CD8-positive, alpha-beta memory T cell (primary cell): ENCODE measurements at regions not wholly inside any gene's neighbourhood (a gene's known extent, or its start where the extent isn't known, plus 50 kb on each side); places are given as distances from the start of the nearest gene placed in this dataset.

ENCODE experiments used
- CTCF ChIA-PET: fragments of 350-600 bp; sonication (Branson Sonifier 250); formaldehyde crosslinking; loops from one replicate; lab custom pipeline; 2021; ENCODE audit warnings: antibody characterized with exemption; lab: Charles Lee
- POLR2A ChIA-PET: fragments of 350-600 bp; sonication (Branson Sonifier 250); formaldehyde crosslinking; loops from one replicate; lab custom pipeline; 2021; ENCODE audit warnings: antibody characterized with exemption; lab: Charles Lee
- DNase-seq, 5 donors: peaks; one replicate each; pipeline versions ENCODE4 v3.0.0 to v3.0.0-alpha.2; 2020 to 2022; ENCODE audit warnings: mixed read lengths in 1 of 5
- H3K27ac ChIP-seq: one replicate; pipeline ENCODE4 v1.7.0; 2013; ENCODE audit warnings: low read depth, mild to moderate bottlenecking, low read length, moderate library complexity
- H3K27me3 ChIP-seq: 2 replicates; pipeline ENCODE4 v1.7.0; 2013; ENCODE audit warnings: low read length, mild to moderate bottlenecking; ENCODE audit not compliant: insufficient read depth, poor library complexity, severe bottlenecking
- H3K36me3 ChIP-seq: 2 replicates; pipeline ENCODE4 v1.7.0; 2013; ENCODE audit warnings: mild to moderate bottlenecking, low read length, moderate library complexity; ENCODE audit not compliant: insufficient read depth
- H3K4me1 ChIP-seq: 2 replicates; pipeline ENCODE4 v1.7.0; 2013; ENCODE audit warnings: mild to moderate bottlenecking, low read length, moderate library complexity; ENCODE audit not compliant: insufficient read depth
- H3K4me3 ChIP-seq: 2 replicates; pipeline ENCODE4 v1.7.0; 2013; ENCODE audit warnings: mild to moderate bottlenecking, low read length
- H3K9me3 ChIP-seq: 2 replicates; pipeline ENCODE4 v1.7.0; 2013; ENCODE audit warnings: mild to moderate bottlenecking, low read length
- H3K27ac Mint-ChIP-seq, 8 donors: one replicate each; pipeline ENCODE4 v1.8.0; 2020 to 2021; ENCODE audit warnings: mixed read lengths in 8 of 8, mild to moderate bottlenecking in 6 of 8, inconsistent platforms in 3 of 8, moderate library complexity in 3 of 8
- H3K27me3 Mint-ChIP-seq, 2 donors: one replicate each; pipeline ENCODE4 v1.8.0; 2020 to 2021; ENCODE audit warnings: mixed read lengths in 2 of 2, mild to moderate bottlenecking in 1 of 2, moderate library complexity in 1 of 2
- H3K36me3 Mint-ChIP-seq, 3 donors: one replicate each; pipeline ENCODE4 v1.8.0; 2020 to 2021; ENCODE audit warnings: mixed read lengths in 3 of 3, inconsistent platforms in 1 of 3, mild to moderate bottlenecking in 1 of 3
- H3K4me1 Mint-ChIP-seq, 3 donors: one replicate each; pipeline ENCODE4 v1.8.0; 2020 to 2021; ENCODE audit warnings: mixed read lengths in 3 of 3, inconsistent platforms in 1 of 3, mild to moderate bottlenecking in 1 of 3
- H3K4me3 Mint-ChIP-seq, 7 donors: one replicate each; pipeline ENCODE4 v1.8.0; 2020 to 2021; ENCODE audit warnings: mixed read lengths in 7 of 7, mild to moderate bottlenecking in 6 of 7, moderate library complexity in 4 of 7, inconsistent platforms in 2 of 7
- H3K9me3 Mint-ChIP-seq, 5 donors: one replicate each; pipeline ENCODE4 v1.8.0; 2020 to 2022; ENCODE audit warnings: mixed read lengths in 5 of 5, mild to moderate bottlenecking in 3 of 5, moderate library complexity in 2 of 5, inconsistent platforms in 1 of 5

- Mint-ChIP-seq H3K4me3 (no peak overlapping the region), H3K36me3 (peaks cover 0 to 1% (median 0%) of the 10 kb centered on the region in 3 donors), H3K4me1 (no peaks in the 10 kb centered on the region), H3K9me3 (peaks cover 0 to 2% (median 0%) of the 10 kb centered on the region in 5 donors), H3K27me3 (peaks cover 13 to 60% of the 10 kb centered on the region in 2 donors), H3K27ac (no peak overlapping the region)
- ChIA-PET CTCF (no interaction called here), POLR2A (no interaction called here)
- Histone ChIP-seq H3K9me3 (no peaks in the 10 kb centered on the region), H3K27me3 (no peaks in the 10 kb centered on the region), H3K4me1 (no peaks in the 10 kb centered on the region), H3K4me3 (no peak overlapping the region), H3K27ac (no peak overlapping the region), H3K36me3 (no peaks in the 10 kb centered on the region)
- no peak for DNase-seq
These were observed 124.3 kb upstream of the TSHZ2 start for GRCh38 chr20:52847731-52848359.

DNA sequence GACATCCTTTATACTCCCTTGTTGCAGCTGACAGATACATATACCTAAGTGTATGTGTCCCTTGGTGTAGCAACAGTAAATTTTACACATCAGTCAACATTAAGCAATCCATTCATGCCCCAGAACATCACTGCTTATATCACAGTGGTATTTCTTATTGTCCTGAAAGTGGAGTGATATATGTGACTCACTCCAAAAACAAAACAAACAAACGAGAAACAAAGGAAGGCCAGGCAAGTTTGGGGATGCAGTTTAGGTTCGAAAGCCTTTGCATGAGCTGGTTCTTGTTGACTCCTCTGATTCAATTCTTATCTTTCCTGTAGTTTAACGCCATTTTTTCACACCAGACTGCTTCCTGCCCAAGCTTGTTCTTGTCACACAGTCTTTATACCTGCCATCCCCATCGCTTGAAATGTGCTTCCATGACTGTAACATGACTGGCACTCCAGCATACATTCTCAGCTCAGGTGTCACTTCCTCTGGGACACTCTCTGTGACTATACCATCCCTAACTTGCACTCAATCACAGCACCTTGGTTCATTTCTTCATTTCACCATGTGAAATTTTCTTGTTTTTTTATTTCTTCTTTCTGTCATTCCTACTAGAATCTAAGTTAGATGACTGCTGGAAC is 125.0 kb upstream of the TSHZ2 start:
- no peaks in the 10 kb centered on the region for H3K9me3 ChIP-seq
- DNase-seq: no peak
- no peaks in the 10 kb centered on the region for H3K27me3 ChIP-seq
- ChIA-PET CTCF (no interaction called here), POLR2A (no interaction called here)
- no peaks in the 10 kb centered on the region for H3K36me3 ChIP-seq
- Mint-ChIP-seq H3K27ac (no peak overlapping the region), H3K27me3 (peaks cover 13 to 61% of the 10 kb centered on the region in 2 donors), H3K9me3 (peaks cover 0 to 2% (median 0%) of the 10 kb centered on the region in 5 donors), H3K4me1 (no peaks in the 10 kb centered on the region), H3K4me3 (no peak overlapping the region), H3K36me3 (peaks cover 0 to 1% (median 0%) of the 10 kb centered on the region in 3 donors)
- H3K4me1 ChIP-seq: no peaks in the 10 kb centered on the region
- H3K4me3 ChIP-seq: no peak overlapping the region
- H3K27ac ChIP-seq: no peak overlapping the region

DNA sequence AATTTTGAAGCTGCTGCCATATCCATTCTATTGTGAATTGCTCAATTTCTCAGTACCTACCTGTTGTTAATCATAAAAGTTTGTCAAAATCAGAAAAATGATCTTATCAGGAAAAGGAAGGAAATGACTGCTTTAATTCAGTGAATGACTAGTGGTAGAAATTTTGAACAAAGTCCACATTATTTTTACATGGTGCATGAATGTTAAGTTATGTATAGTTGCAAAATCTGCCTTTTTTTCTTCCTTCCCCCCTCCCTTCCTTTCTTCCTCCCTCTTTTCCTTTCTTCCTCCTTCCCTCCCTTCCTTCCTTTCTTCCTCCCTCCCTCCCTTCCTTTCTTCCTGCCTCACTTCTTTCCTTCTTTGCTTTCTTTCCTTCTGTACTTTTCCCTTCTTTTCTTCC is 127.1 kb upstream of the TSHZ2 start:
- Histone ChIP-seq H3K4me1 (no peaks in the 10 kb centered on the region), H3K36me3 (no peaks in the 10 kb centered on the region), H3K27me3 (no peaks in the 10 kb centered on the region), H3K4me3 (no peak overlapping the region), H3K9me3 (no peaks in the 10 kb centered on the region), H3K27ac (no peak overlapping the region)
- Mint-ChIP-seq H3K4me1 (no peaks in the 10 kb centered on the region), H3K36me3 (peaks cover 0 to 1% (median 0%) of the 10 kb centered on the region in 3 donors), H3K27me3 (peaks cover 13 to 57% of the 10 kb centered on the region in 2 donors), H3K4me3 (no peak overlapping the region), H3K9me3 (no peaks in the 10 kb centered on the region), H3K27ac (no peak overlapping the region)
- ChIA-PET POLR2A (no interaction called here), CTCF (no interaction called here)
- no peak for DNase-seq

GRCh38 chr20:52843425-52843824 is 128.7 kb upstream of the TSHZ2 start:
- Histone ChIP-seq H3K9me3 (no peaks in the 10 kb centered on the region), H3K27ac (no peak overlapping the region), H3K27me3 (no peaks in the 10 kb centered on the region), H3K4me1 (no peaks in the 10 kb centered on the region), H3K36me3 (no peaks in the 10 kb centered on the region), H3K4me3 (no peak overlapping the region)
- no peaks in the 10 kb centered on the region for H3K4me1 Mint-ChIP-seq
- peaks cover 11 to 55% of the 10 kb centered on the region in 2 donors for H3K27me3 Mint-ChIP-seq
- no peak overlapping the region for H3K27ac Mint-ChIP-seq
- H3K9me3 Mint-ChIP-seq: no peaks in the 10 kb centered on the region
- H3K36me3 Mint-ChIP-seq: peaks cover 0 to 1% (median 0%) of the 10 kb centered on the region in 3 donors
- no peak for DNase-seq
- CTCF ChIA-PET: no interaction called here
- no peak overlapping the region for H3K4me3 Mint-ChIP-seq
- POLR2A ChIA-PET: no interaction called here

DNA sequence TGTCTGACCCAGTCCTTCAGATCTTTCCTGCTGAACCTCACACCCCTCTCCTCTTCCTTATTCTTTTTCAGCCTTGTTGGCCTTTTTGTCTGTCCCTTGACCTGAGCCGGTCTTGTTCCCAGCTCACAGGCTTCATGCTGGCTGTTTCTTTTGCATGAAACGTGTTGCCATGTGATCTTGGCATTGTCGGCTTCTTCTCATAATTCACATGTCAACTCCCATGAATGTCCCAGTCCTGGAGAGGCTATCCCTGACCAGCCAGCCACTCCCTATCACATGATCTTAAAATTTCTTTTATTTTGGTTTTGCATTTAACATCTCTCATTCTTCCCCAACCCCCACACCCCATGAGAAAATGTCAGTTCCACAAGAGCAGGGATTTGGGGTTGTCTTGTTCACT is 131.2 kb upstream of the TSHZ2 start:
- ChIA-PET POLR2A (no interaction called here), CTCF (no interaction called here)
- Histone ChIP-seq H3K36me3 (no peaks in the 10 kb centered on the region), H3K27ac (no peak overlapping the region), H3K4me1 (no peaks in the 10 kb centered on the region), H3K4me3 (no peak overlapping the region), H3K9me3 (no peaks in the 10 kb centered on the region), H3K27me3 (no peaks in the 10 kb centered on the region)
- Mint-ChIP-seq H3K27me3 (peaks cover 3 to 31% of the 10 kb centered on the region in 2 donors), H3K4me3 (no peak overlapping the region), H3K9me3 (peaks cover 0 to 2% (median 0%) of the 10 kb centered on the region in 5 donors), H3K36me3 (peaks cover 0 to 1% (median 0%) of the 10 kb centered on the region in 3 donors), H3K27ac (no peak overlapping the region), H3K4me1 (no peaks in the 10 kb centered on the region)
- DNase-seq: no peak

DNA sequence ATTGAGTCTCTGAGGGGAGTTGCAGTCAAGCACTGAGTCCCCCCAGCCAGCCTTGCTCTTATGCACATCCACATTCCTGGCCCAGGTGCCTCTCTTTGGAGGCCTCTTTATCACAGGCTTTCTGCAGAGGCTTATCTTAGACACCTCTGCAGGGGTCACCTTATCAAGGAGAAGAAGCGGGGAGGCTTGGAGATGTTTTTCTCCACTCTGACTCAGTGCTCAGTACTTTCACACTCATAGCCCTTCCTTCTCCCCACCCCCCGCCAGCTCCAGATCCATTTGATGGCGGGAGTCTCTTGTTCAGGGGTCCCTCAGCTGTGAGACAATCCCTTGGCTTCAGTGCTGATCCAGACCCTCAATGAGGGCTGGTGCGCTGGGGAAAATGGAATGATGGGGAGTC is 132.1 kb upstream of the TSHZ2 start:
- no peaks in the 10 kb centered on the region for H3K9me3 ChIP-seq
- no peak overlapping the region for H3K4me3 Mint-ChIP-seq
- ChIA-PET CTCF (no interaction called here), POLR2A (no interaction called here)
- no peaks in the 10 kb centered on the region for H3K4me1 ChIP-seq
- H3K4me1 Mint-ChIP-seq: no peaks in the 10 kb centered on the region
- H3K36me3 ChIP-seq: no peaks in the 10 kb centered on the region
- no peak for DNase-seq
- no peaks in the 10 kb centered on the region for H3K27me3 ChIP-seq
- H3K27ac Mint-ChIP-seq: no peak overlapping the region
- peaks cover 0 to 2% (median 0%) of the 10 kb centered on the region in 5 donors for H3K9me3 Mint-ChIP-seq
- H3K4me3 ChIP-seq: no peak overlapping the region
- H3K36me3 Mint-ChIP-seq: peaks cover 0 to 1% (median 0%) of the 10 kb centered on the region in 3 donors
- no peak overlapping the region for H3K27ac ChIP-seq
- H3K27me3 Mint-ChIP-seq: peaks cover 1 to 23% of the 10 kb centered on the region in 2 donors

GRCh38 chr20:52838510-52839241 is 133.5 kb upstream of the TSHZ2 start:
- DNase-seq: no peak
- H3K4me3 Mint-ChIP-seq: no peak overlapping the region
- H3K27me3 ChIP-seq: no peaks in the 10 kb centered on the region
- H3K36me3 Mint-ChIP-seq: no peaks in the 10 kb centered on the region
- ChIA-PET CTCF (no interaction called here), POLR2A (no interaction called here)
- no peak overlapping the region for H3K27ac Mint-ChIP-seq
- H3K4me3 ChIP-seq: no peak overlapping the region
- H3K4me1 Mint-ChIP-seq: no peaks in the 10 kb centered on the region
- H3K36me3 ChIP-seq: no peaks in the 10 kb centered on the region
- H3K9me3 Mint-ChIP-seq: peaks cover 0 to 2% (median 0%) of the 10 kb centered on the region in 5 donors
- H3K27me3 Mint-ChIP-seq: peaks cover 5 to 18% of the 10 kb centered on the region in 2 donors
- no peak overlapping the region for H3K27ac ChIP-seq
- no peaks in the 10 kb centered on the region for H3K9me3 ChIP-seq
- no peaks in the 10 kb centered on the region for H3K4me1 ChIP-seq

GRCh38 chr20:52837378-52837777 is 134.8 kb upstream of the TSHZ2 start:
- POLR2A ChIA-PET: no interaction called here
- no peaks in the 10 kb centered on the region for H3K36me3 Mint-ChIP-seq
- no peak overlapping the region for H3K4me3 ChIP-seq
- no peak overlapping the region for H3K27ac Mint-ChIP-seq
- no peaks in the 10 kb centered on the region for H3K9me3 ChIP-seq
- no peaks in the 10 kb centered on the region for H3K36me3 ChIP-seq
- H3K4me1 ChIP-seq: no peaks in the 10 kb centered on the region
- no peak overlapping the region for H3K27ac ChIP-seq
- no peaks in the 10 kb centered on the region for H3K27me3 ChIP-seq
- peaks cover 5 to 11% of the 10 kb centered on the region in 2 donors for H3K27me3 Mint-ChIP-seq
- H3K9me3 Mint-ChIP-seq: peaks cover 0 to 2% (median 0%) of the 10 kb centered on the region in 5 donors
- no peak for DNase-seq
- CTCF ChIA-PET: no interaction called here
- no peak overlapping the region for H3K4me3 Mint-ChIP-seq
- H3K4me1 Mint-ChIP-seq: no peaks in the 10 kb centered on the region
